ENCODE measurements at regions not wholly inside any gene's neighbourhood (a gene's known extent, or its start where the extent isn't known, plus 50 kb on each side); places are given as distances from the start of the nearest gene placed in this dataset.
"Not testable (repeated sequence)": the region's sequence is repeated elsewhere in the genome, so short reads cannot be mapped to it uniquely, and the experiment has no call there.

GRCh38 chr9:38243993-38244392 is 148.5 kb upstream of the ALDH1B1 start:
- TF ChIP-seq, protein P1, sequence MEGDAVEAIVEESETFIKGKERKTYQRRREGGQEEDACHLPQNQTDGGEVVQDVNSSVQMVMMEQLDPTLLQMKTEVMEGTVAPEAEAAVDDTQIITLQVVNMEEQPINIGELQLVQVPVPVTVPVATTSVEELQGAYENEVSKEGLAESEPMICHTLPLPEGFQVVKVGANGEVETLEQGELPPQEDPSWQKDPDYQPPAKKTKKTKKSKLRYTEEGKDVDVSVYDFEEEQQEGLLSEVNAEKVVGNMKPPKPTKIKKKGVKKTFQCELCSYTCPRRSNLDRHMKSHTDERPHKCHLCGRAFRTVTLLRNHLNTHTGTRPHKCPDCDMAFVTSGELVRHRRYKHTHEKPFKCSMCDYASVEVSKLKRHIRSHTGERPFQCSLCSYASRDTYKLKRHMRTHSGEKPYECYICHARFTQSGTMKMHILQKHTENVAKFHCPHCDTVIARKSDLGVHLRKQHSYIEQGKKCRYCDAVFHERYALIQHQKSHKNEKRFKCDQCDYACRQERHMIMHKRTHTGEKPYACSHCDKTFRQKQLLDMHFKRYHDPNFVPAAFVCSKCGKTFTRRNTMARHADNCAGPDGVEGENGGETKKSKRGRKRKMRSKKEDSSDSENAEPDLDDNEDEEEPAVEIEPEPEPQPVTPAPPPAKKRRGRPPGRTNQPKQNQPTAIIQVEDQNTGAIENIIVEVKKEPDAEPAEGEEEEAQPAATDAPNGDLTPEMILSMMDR (IDR thresholded peaks at IDR 0.05): no peak
- Mint-ChIP-seq H3K4me1 (no peaks in the 10 kb centered on the region), H3K36me3 (ENCODE audit: low read depth) (no peaks in the 10 kb centered on the region), H3K4me3 (no peak overlapping the region), H3K27me3 (no peaks in the 10 kb centered on the region), H3K9me3 (no peaks in the 10 kb centered on the region), H3K27ac (no peak overlapping the region)
- CTCF ChIA-PET: no interaction called here
- DNase-seq: no peak
- POLR2A ChIA-PET: no interaction called here
- intact Hi-C loops (cut with micrococcal nuclease): no loop called here
- no peak for ATAC-seq (ENCODE audit: low read depth)

DNA sequence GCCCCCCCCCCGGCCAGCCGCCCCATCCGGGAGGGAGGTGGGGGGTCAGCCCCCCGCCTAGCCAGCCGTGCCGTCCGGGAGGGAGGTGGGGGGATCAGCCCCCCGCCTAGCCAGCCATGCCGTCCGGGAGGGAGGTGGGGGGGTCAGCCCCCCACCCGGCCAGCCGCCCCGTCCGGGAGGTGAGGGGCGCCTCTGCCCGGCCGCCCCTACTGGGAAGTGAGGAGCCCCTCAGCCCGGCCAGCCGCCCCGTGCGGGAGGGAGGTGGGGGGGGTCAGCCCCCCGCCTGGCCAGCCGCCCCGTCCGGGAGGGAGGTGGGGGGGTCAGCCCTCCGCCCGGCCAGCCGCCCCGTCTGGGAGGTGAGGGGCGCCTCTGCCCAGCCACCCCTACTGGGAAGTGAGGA is 150.4 kb upstream of the ALDH1B1 start:
- CTCF ChIA-PET; H3K36me3 Mint-ChIP-seq (ENCODE audit: low read depth); H3K27ac Mint-ChIP-seq; H3K9me3 Mint-ChIP-seq; H3K4me1 Mint-ChIP-seq; H3K4me3 Mint-ChIP-seq; DNase-seq; ATAC-seq (ENCODE audit: low read depth); H3K27me3 Mint-ChIP-seq; intact Hi-C loops (cut with micrococcal nuclease); POLR2A ChIA-PET: not testable (repeated sequence)

- DNase-seq (no peak), ATAC-seq (ENCODE audit: low read depth) (no peak)
- ChIA-PET POLR2A (no interaction called here), CTCF (no interaction called here)
- H3K27ac Mint-ChIP-seq: no peak overlapping the region
- peaks cover under 1% of the 10 kb centered on the region for H3K27me3 Mint-ChIP-seq
- no peaks in the 10 kb centered on the region for H3K36me3 Mint-ChIP-seq (ENCODE audit: low read depth)
- H3K4me3 Mint-ChIP-seq: no peak overlapping the region
- no peaks in the 10 kb centered on the region for H3K9me3 Mint-ChIP-seq
- TF ChIP-seq, protein P1 (IDR thresholded peaks at IDR 0.05): no peak
- intact Hi-C loops (cut with micrococcal nuclease): no loop called here
- H3K4me1 Mint-ChIP-seq: no peaks in the 10 kb centered on the region
Measured at GRCh38 chr9:38240051-38240450, 152.5 kb upstream of the ALDH1B1 start.

- DNase-seq (no peak), ATAC-seq (ENCODE audit: low read depth) (no peak)
- no peaks in the 10 kb centered on the region for H3K36me3 Mint-ChIP-seq (ENCODE audit: low read depth)
- ChIA-PET POLR2A (no interaction called here), CTCF (no interaction called here)
- no peak overlapping the region for H3K4me3 Mint-ChIP-seq
- intact Hi-C loops (cut with micrococcal nuclease): no loop called here
- no peaks in the 10 kb centered on the region for H3K4me1 Mint-ChIP-seq
- no peaks in the 10 kb centered on the region for H3K9me3 Mint-ChIP-seq
- H3K27ac Mint-ChIP-seq: no peak overlapping the region
- peaks cover 17% of the 10 kb centered on the region for H3K27me3 Mint-ChIP-seq
- TF ChIP-seq, protein P1 (IDR thresholded peaks at IDR 0.05): no peak
Measured at GRCh38 chr9:38235244-38235643, 157.3 kb upstream of the ALDH1B1 start.

DNA sequence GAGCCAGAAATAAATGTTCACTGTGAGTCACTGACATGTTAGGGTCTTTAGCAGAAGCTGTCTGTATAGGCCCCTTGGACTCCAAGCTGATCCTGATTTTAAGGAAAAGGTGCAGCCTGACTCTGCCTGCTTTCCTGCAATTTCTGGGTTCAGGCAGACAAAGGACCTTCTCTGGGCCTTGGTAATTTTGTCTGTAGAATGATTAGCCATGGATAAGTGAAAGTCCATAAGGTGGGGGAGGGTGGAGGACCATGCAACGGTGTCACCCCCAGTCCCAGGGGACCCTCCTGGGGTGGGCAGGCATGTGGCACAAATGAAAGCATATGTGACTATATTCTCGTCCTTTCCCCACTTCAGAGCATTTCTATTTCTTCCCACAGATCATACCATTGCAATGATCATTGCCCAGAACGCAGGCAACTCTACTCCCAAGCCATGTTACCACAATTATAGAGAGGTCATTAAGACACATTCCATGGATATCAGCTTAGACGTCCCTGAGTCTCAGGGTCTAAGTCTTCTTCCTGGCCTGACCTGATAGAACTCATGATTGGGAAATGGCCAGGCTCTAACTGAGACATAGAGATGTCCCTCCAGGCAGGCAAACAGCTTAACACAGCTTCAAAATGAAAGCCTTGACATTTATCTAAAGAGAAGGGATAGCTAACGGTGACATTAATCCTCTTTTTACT is 157.9 kb upstream of the ALDH1B1 start:
- H3K4me1 Mint-ChIP-seq: no peaks in the 10 kb centered on the region
- CTCF ChIA-PET: no interaction called here
- no peak for DNase-seq

More for the DNA sequence above, 157.9 kb upstream of the ALDH1B1 start:
- no peaks in the 10 kb centered on the region for H3K36me3 Mint-ChIP-seq (ENCODE audit: low read depth)
- H3K27ac Mint-ChIP-seq: no peak overlapping the region
- TF ChIP-seq, protein P1 (IDR thresholded peaks at IDR 0.05): no peak
- intact Hi-C loops (cut with micrococcal nuclease): no loop called here
- ATAC-seq (ENCODE audit: low read depth): no peak
- H3K4me3 Mint-ChIP-seq: no peak overlapping the region
- peaks cover 21% of the 10 kb centered on the region for H3K27me3 Mint-ChIP-seq
- POLR2A ChIA-PET: no interaction called here
- H3K9me3 Mint-ChIP-seq: no peaks in the 10 kb centered on the region
